NCI-H446 treated with DMSO at 0.1 percent for 48 hours (cell line): ENCODE measurements at regions not wholly inside any gene's neighbourhood (a gene's known extent, or its start where the extent isn't known, plus 50 kb on each side); places are given as distances from the start of the nearest gene placed in this dataset.

ENCODE experiments used
- DNase-seq: peaks from one replicate; lab custom pipeline; 2025; lab: John Stamatoyannopoulos, UW

DNA sequence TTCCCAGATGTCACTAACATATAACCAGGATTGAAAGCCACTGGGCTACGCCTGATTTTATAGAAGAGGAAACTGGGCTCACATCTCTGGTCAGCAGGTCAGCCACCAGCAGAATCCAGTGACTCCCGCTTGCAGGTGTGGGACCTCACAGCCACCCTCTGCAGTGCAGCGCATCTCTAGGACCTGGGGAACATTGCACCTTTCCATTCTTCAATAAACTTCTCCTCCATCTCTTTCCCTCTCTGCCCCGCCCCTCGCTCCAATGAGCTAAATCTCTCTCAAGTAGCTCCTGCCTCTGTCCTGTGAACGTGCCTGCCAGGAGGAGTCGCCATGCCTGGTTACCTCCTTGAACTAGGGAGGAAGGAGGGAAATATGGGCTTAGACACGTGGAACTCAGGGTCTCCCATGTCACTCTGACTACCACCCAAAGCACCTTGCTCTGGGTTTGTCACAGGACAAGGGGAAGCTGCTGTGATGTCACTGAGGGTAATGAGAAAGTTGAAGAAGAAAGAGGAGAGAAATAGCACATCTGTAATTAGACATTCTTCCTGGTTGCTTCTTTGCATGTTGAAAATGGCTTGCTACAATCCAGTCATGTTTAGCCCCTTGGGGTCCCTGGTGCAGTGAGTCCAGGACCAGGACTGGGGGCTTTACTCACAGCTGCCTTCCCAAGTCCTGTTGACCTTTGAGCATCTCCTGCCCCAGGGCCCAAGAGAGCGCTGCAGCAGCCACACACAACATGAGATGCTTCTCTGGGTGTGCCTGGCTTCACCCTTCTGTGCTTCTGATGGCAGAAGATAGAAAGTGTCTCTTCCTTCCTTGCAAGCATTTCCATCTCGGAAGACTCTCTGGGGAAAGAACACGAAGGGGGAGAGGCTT is 469.4 kb downstream of the PREX1 start:
- DNase-seq: no peak

DNA sequence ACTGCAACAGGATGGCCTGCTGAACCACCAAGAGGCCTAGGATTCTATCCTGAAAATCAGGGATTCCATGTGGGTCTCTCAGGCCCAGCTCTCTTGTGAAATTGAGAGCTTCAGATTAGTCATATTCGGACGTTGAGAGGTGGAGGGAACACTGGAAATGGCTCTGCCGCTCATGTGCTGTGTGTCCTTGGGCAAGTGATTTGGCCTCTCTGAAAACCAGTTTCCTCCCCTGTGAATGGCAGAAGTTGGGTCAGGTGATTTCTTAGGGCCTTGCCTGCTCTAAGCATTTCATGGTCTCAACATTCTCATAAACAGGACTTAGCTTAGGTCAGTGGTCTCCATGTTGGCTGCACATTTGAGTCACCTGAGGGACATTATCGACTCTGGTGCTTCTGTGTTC is 470.1 kb downstream of the PREX1 start:
- DNase-seq: no peak

DNA sequence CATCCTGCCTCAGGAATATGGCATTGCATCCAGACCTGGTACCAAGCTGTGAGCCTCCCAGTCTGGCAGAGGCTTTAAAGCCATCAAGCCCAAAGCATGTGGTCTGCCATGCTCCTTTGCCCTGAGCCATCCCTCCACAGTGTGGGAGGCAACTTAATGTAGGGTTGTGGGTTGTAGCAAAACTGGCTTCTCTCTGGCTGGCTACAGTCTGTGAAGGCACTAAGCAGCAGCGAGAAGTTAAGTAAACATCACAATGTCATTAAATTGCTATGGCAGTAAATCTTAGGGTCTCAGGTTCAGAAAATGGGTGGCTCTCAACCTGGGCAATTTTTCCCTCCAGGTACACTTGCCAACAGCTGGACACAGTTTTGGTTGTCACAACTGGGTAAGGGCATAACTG is 472.9 kb downstream of the PREX1 start:
- no peak for DNase-seq

DNA sequence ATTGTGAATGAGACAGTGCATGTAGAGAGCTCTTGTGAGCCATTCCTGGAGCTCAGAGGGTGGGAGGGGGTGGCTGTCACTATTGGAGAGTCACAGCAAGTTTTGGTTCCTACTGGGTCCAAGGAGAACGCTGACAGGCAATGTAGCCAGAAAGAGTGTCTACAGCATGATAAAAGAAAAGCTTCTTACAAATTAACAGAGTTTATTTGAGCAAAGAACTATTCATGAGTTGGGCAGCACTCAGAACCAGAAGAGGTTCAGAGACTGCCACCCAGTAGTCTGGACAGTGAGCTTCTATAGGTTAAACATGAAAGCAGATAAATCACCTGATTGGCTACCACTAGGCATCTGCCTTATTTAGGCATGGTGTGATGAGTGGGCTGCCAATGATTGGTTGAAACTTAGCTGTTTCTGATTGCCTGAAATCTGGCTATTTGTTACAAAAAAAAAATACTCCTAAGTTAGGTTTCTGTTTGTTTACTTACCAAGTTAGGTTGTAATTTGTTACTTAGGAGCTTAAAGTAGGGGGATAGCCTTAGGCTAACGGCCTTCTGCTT is 473.4 kb downstream of the PREX1 start:
- DNase-seq: no peak

DNA sequence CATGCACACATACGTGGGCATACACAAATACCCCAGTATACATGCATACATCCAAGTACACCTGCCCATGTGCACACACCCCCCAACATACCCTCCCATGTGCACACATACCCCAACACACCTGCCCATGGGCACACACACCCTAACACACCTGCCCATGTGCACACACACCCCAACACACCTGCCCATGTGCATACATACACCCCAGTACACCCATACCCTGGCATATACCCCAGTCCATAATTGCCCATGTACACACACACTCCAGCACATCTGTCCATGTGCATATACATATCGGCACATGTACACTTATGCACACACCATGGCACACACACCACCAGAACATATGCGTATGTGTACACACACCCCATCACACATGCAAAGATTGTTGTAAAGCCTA is 475.2 kb downstream of the PREX1 start:
- DNase-seq: no peak

DNA sequence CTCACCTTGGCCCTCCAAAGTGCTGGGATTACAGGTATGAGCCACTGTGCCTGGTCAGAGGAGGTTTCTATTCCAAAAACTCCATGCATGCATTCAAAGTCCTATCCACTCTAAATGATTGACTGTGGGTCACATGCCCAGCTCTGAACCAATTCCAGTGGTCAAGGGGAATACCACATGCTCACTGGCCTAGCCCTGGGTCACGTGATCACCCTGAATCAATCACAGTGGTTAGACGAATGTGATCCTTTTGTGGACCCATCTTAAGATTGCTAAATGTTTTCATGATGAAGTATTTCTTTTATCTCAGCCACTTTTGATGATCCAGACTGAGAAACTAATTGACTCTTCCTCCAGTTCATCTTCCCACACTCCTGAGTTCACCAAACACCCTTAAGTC is 475.8 kb downstream of the PREX1 start:
- DNase-seq: no peak

DNA sequence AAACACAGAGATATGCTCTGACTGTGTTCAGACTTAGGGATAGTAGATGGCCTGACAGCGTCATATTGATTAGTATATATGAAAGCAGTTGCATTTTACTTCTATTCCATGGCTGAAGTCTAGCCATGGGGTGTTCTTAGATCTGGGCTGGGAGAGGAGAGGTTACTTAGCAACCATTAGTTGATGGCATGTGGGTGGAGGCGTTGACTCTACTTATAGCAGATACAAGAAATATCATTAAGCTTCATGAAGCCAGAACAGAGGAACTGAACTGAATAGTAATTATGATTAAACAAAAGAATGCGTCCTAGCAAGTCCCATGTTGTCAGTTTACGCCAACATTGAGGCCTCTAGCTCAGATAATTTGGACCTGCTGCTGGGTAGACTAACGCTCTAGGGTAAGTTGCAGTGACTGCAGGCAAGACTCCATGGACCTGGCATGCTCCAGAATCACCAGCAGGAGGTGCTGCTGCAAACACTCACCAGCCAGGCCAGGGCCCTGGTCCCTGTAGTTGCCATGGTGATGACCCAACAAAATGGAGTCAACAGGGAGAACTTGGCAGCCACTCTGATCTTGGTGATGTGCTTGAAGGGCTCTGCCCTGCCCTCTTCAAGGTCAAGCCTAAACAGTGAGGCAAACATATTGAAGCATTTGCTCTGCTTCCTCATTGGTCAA is 477.3 kb downstream of the PREX1 start:
- DNase-seq: no peak

DNA sequence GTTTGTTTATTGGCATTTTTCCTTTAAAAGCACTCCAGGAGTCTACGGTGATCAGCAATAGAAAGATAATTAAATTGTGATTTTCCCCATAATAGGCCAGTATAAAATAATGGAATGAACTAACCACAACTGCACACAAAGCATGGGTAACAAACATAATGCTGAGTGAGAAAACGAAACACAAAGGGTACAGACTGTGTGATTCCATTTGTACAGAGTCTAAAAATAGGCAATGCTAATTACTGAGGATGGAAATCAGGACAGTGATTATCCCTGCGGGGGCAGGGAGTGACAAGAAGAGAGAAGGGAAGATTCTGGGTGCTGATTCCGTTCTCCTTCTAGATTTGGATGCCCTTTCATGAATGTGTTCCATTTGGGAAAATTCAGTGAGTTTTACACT is 478.1 kb downstream of the PREX1 start:
- DNase-seq: no peak

DNA sequence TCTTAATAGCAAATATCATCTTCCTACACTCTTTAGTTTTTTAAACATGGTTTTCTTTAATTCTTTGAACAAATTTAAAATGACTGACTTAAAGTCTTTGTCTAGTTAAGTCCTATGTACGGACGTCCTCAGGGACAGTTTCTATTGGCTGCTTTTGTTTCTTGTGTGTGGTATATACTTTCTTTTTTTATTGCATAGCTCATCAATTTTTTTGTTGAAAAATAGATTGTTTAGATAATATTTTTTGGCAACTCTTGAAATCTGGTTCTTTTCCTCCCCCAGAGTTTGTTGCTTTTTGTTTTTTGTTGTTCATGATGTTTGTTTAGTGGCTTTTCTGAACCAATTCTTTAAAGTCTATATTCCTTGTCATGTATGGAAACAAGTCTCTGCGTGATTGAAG is 479.8 kb downstream of the PREX1 start:
- DNase-seq: no peak

DNA sequence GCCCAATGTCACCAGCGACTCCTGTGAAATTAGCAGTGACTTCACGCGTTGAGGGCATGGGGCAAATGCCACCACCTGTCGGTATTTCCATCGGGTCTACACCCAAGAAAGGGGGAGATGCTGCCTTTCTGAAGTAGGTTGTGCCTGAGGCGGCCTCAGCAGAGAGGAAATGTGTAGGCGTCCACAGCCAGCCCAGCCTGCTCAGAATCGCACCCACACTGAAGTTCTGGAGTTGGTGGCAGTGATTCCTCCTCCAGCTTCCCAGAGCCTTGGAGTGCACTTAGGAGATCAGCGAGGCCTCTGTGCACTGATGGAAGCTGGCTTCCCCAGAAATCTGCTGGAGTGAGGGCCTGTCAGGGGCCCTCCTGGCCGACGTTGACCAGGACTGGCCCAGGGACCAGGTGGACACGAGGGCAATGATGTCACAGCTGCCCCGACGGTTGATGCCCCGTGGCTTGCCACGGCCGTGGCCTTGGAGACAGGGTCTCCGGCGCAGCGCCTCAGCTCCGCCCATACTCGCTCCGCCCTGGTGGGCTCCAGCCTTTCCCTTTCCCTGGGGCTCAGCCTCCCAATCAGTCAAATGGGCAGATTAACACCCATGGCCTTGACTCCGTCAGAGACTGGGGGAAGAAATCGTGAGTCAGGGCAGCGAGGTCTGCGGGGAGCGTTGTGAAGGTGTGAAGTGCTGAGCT is 484.8 kb downstream of the PREX1 start:
- DNase-seq: no peak

DNA sequence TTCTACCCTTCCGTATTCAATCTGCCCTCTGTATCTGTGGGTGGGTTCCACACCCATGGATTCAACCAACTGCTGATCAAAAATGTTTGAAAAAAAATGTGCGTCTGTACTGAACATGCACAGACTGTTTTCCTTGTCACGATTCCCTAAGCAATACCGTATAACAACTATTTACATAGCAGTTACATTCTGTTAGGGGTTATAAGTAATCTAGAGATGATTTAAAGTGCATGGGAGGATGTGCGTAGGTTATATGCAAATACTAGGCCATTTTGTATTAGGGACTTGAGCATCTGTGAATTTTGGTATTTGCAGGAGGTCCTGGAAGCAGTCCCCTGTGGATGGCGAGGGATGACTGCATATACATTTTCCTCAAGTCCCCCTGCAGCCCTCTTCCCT is 486.9 kb downstream of the PREX1 start:
- DNase-seq: no peak

DNA sequence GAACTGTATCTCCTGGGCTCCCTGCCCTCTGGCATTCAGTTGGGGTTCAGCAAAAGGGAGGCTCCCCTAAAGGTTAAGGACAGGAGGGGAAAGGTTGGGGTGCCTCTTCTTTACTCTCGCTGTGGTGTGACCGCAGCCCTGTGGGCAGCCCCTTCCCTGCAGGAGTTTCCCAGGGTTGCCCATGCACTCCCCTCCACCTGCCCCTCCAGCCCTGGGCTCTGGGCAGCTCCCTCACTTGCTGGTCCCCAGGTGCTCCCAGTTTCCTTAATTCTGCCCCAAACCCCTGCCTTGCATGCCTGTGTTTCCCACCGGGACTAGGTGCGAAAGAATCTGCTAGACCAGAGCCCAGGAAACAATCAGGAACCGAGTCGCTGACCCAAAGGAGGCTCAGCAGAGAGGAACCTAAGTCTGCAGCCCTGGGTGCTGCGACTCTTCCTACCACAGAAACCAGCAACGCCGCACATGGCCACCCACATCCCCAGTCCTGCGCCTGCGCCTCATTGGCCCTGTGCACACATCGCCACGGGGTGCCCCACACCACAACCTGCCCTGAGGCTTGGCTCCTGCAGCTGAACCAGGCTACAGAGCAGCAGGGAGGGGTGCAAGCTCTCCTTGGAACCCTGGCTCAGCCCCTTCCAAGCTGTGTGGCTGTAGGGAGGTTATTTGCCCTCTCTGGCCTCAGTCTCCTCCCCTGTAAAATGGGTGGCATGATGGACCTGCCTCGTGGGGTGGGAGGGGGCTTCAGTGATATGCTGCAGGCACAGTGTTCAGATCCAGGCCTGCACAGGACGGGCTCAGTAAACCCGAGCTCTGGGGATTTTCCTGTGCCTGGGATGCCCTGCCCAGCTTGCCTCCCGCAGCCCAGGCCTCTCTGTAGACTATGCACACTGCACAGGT is 487.6 kb downstream of the PREX1 start:
- no peak for DNase-seq

DNA sequence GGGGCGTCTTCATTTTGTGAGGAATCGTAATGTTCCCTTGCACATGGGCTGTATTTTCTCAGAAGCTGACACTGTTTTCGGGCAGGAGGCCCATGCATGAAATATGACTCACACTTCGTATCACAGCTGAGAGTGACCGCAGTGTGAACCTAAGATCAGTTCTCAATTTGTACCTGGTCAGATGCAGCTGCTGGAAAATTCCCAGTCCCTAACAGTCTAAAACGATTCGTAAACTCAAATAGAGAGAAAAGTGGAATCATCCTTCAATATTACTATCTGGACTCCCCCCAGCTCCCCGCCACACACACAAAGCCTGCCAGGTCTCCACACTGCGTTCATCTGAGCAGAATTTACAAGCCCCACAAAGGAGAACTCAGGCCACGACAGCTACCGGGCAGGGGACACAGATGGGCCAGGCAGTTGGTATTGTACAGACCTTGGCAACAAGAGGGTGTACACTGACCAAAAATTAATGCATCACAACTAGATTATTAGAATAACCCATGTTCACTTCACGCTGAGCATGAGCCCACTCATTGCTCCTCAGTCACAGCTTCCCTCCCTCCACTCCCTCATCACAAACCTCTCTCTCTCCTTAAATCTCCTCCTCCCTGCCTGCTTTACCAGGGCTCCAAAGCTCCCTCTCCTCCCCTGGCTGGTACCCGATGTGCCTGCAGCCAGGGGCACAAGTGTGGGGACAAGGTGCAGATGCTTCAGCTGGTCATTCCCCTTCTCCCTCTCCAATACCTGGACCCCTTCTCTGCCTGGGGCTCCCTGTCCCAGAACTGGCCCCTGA is 488.4 kb downstream of the PREX1 start:
- peak; percentile 51 for DNase-seq

DNA sequence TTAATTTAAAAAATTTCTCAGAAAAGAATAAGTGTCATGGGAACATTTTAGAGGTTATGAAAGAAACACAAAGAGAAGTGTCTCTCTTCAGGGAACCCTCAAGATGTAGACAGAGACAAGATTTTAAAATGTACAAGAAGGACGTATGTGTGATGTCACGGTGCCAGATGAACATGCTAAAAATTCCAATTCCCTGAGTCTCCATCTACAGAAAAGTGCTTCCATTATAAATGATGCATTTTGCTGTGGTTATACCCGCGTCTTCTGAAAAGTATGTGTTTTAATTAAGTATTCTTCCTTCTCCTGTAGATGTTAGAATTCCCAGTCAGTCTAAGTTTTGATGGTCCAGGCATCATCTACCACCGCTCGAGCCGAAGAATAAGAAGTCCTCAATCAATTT is 489.1 kb downstream of the PREX1 start:
- no peak for DNase-seq

DNA sequence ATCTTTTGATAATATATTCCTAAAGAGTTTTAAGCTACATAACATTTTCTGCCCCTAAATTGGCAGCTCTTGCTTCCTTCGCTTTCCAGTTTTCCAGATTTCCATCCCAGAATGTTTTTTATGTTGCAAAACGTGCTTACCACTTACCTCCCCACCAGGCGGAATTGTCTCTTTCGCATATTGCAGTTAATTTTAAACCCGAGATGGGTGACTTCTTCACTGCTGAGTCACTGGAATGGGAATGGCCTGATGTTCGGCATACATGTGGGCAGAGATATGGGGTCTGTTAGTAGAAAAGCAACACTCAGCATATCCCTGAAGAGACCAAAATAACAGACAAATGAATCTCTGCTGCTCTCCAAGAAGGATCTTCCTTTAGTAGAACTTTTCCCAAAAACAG is 491.2 kb downstream of the PREX1 start:
- DNase-seq: no peak

DNA sequence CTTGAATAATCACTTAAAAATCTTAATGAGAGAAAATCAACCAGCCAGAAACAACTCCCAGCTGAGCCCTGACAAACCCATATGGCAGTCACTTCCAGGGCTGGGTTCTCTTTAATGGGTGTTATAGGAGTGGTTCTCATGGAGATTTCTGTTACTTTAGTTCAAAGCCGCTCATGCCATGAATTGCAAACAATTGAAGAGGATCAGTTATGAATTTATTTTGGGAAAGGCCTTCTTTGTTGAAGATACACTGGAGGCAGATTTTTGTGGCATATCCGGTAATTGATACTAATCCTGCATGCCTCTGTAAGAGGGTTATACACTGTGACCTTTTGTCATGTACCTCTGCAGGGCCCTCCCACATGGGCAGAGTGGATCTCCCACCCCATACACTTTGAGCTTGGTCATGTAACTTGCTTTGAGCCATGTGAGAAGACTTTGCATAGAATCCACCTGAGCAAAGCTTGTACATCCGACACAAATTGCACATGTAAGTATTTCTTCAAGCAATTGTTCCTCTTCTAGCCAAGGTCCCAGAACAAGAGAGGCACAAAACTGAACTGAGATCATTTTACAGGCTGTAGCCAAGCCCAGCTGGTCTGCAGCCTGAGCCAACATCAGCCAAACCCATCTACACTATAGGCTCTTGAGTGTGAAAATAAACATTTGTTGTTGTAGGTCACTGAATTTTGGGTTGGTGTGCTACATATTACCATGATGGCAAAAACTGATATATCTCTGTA is 492.3 kb downstream of the PREX1 start:
- peak; percentile 69 for DNase-seq

DNA sequence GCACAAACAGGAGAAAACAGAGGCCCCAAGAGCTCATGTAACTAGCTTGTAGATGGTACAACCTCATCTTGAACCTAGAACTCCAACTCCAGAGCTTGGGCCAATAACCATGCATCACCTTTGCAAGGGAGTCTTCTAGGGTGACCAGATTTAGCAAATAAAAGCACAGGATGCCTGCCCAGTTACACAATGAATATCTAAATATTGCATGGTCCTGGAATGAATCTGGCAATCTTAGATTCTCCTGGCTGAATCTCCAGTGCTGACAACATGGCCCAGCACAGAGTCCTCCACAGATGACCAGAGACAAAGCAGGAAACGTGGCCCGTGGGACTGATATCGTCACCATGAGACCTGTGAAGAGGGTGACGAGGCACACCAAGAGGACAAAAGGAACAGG is 494.1 kb downstream of the PREX1 start:
- no peak for DNase-seq

DNA sequence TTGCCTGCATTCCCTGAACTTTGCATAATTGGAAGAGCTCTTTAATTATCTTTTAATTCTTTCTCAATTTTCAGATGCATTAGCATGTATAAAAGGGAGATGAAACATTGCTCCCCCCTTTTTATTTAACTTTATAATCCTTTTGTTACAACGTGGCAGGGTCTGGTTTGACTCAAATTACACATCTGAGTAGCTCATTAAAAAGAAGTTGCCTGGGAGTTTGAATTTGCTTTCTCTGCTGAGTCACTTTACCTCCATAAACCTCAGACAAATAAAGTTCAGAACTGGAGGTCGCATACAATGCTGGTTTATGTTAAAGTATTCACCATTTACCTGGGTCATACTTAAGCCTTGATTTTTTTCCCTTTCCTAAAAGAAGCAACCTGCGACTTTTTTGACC is 495.2 kb downstream of the PREX1 start:
- no peak for DNase-seq

DNA sequence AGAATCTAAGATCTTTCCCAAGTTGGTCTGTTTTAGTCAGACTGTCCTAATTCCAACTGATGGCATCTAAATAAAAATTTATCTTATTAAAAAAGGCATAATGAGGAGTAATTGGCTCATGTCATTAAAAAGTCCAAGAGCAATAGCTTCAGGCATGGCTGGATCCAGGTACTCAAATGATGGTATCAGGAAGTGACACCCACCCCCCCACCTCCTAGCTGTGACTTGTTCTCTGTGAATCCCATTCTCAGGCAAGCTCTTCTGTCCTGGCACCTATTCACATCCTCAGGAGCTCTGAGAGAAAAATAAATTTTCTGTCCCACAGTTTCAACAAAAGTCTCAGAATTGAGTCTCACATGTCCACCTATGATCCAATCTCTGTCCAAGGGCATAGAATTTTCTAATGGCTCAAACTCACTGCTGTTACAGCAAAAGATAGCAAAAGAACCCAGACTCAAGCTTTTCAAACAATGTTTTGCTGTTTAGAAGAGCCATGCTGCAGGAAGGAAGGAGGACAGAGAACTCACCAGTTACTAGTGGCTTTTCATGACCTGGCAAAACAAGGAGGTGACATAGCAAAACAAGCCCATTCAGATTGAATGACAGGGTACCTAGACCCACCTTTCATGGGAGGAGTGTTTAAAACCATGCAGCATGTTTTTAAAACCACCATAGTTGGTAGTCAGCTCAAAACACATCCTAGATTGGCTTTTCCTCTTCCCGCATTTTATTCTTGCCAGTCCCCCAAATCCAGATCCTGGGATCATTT is 496.1 kb downstream of the PREX1 start:
- DNase-seq: no peak
